IMR-90 (cell line): ENCODE measurements at regions not wholly inside any gene's neighbourhood (a gene's known extent, or its start where the extent isn't known, plus 50 kb on each side); places are given as distances from the start of the nearest gene placed in this dataset.

Experiments used
- ATAC-seq: fragments of 200-7000 bp; cut with Tn5 transposase; 2 replicates; pipeline ENCODE4 v1.9.1; 2020; ENCODE audit warnings: low read depth, mild to moderate bottlenecking, moderate library complexity
- BruUV-seq: library from RNA; stranded (reverse); fragments of 400-500 nt; replicated peaks from 2 replicates; lab custom pipeline; 2021; lab: Mats Ljungman, UMichigan
- CTCF ChIA-PET: fragments of 300-600 bp; formaldehyde crosslinking; extraction: SDS; loops from one replicate; lab custom pipeline; 2021; ENCODE audit warnings: antibody characterized with exemption; lab: Yijun Ruan, JAX
- POLR2A ChIA-PET: fragments of 300-600 bp; sonication (Branson Sonifier 250); formaldehyde crosslinking; loops from one replicate; lab custom pipeline; 2022; ENCODE audit warnings: antibody characterized with exemption; ENCODE audit not compliant: unreplicated experiment; lab: Charles Lee
- DNase-seq: peaks from one replicate; pipeline ENCODE4 v3.0.0; 2013
- H2AFZ ChIP-seq: replicated peaks from 2 replicates; pipeline ENCODE3; 2013; ENCODE audit warnings: low read length, mild to moderate bottlenecking; ENCODE audit not compliant: poor library complexity
- H2AK5ac ChIP-seq: 2 replicates; pipeline ENCODE4 v1.6.1; 2013; ENCODE audit warnings: low read depth, low read length, inconsistent platforms
- H2AK9ac ChIP-seq: replicated peaks from 2 replicates; pipeline ENCODE3; 2013; ENCODE audit warnings: mild to moderate bottlenecking, low read depth, low read length, moderate library complexity; ENCODE audit not compliant: poor library complexity
- H2BK120ac ChIP-seq: 2 replicates; pipeline ENCODE4 v1.6.1; 2013; ENCODE audit warnings: low read depth, low read length, inconsistent platforms
- H2BK15ac ChIP-seq: 3 replicates; pipeline ENCODE4 v1.6.1; 2013; ENCODE audit warnings: low read depth, low read length, inconsistent platforms
- H2BK20ac ChIP-seq: 2 replicates; pipeline ENCODE4 v1.6.1; 2013; ENCODE audit warnings: low read depth, mild to moderate bottlenecking, inconsistent platforms, low read length, moderate library complexity
- H2BK5ac ChIP-seq: 2 replicates; pipeline ENCODE4 v1.6.1; 2013; ENCODE audit warnings: mild to moderate bottlenecking, low read depth, low read length, inconsistent platforms; ENCODE audit not compliant: poor library complexity, severe bottlenecking
- H3K14ac ChIP-seq: replicated peaks from 2 replicates; pipeline ENCODE4 v1.6.1; 2013; ENCODE audit warnings: low read depth, low read length, inconsistent platforms
- H3K18ac ChIP-seq: 2 replicates; pipeline ENCODE4 v1.6.1; 2013; ENCODE audit warnings: low read depth, low read length, control low read depth
- H3K23ac ChIP-seq: 2 replicates; pipeline ENCODE4 v1.6.1; 2013; ENCODE audit warnings: low read depth, low read length, inconsistent platforms
- H3K27ac ChIP-seq: 2 replicates; pipeline ENCODE4 v1.5.1; 2013; ENCODE audit warnings: mild to moderate bottlenecking, control low read depth, low read length; ENCODE audit not compliant: insufficient read depth
- H3K27me3 ChIP-seq: 2 replicates; pipeline ENCODE4 v1.6.1; 2013; ENCODE audit warnings: low read length; ENCODE audit not compliant: control insufficient read depth, insufficient read depth
- H3K36me3 ChIP-seq: 2 replicates; pipeline ENCODE4 v1.6.1; 2013; ENCODE audit warnings: low read length, mixed read lengths; ENCODE audit not compliant: control insufficient read depth, insufficient read depth
- H3K4ac ChIP-seq: 2 replicates; pipeline ENCODE4 v1.6.1; 2013; ENCODE audit warnings: low read depth, low read length, inconsistent platforms
- H3K4me1 ChIP-seq: 2 replicates; pipeline ENCODE4 v1.6.1; 2013; ENCODE audit warnings: low read length, mixed read lengths; ENCODE audit not compliant: control insufficient read depth, insufficient read depth
- H3K4me2 ChIP-seq: 2 replicates; pipeline ENCODE4 v1.6.1; 2013; ENCODE audit warnings: low read depth, mild to moderate bottlenecking, control low read depth, low read length, moderate library complexity
- H3K4me3 ChIP-seq: 2 replicates; pipeline ENCODE4 v1.5.1; 2013; ENCODE audit warnings: low read depth, mild to moderate bottlenecking, control low read depth, low read length, moderate library complexity; ENCODE audit not compliant: insufficient read depth
- H3K56ac ChIP-seq: 2 replicates; pipeline ENCODE4 v1.6.1; 2013; ENCODE audit warnings: low read length, inconsistent platforms; ENCODE audit not compliant: insufficient read depth; ENCODE audit errors: extremely low read depth
- H3K79me1 ChIP-seq, 2 experiments: 2 replicates each; pipeline ENCODE4 v1.6.1; 2013; ENCODE audit warnings: low read length in 2 of 2, inconsistent platforms in 1 of 2, low read depth in 1 of 2
- H3K9ac ChIP-seq: 2 replicates; pipeline ENCODE4 v1.6.1; 2013; ENCODE audit warnings: low read depth, low read length, control low read depth
- H3K9me1 ChIP-seq: 2 replicates; pipeline ENCODE4 v1.6.1; 2013; ENCODE audit warnings: low read length, inconsistent platforms; ENCODE audit not compliant: insufficient read depth
- H3K9me3 ChIP-seq: 2 replicates; pipeline ENCODE4 v1.6.1; 2013; ENCODE audit warnings: low read length; ENCODE audit not compliant: control insufficient read depth, insufficient read depth
- H4K20me1 ChIP-seq: 2 replicates; pipeline ENCODE4 v1.6.1; 2013; ENCODE audit warnings: low read length, inconsistent platforms; ENCODE audit not compliant: insufficient read depth
- H4K5ac ChIP-seq: 2 replicates; pipeline ENCODE4 v1.6.1; 2013; ENCODE audit warnings: mild to moderate bottlenecking, low read depth, low read length, control low read depth
- H4K8ac ChIP-seq, 2 experiments: 2 replicates each; pipeline ENCODE4 v1.6.1; 2013; ENCODE audit warnings: low read depth in 2 of 2, low read length in 2 of 2, control low read depth in 1 of 2, inconsistent platforms in 1 of 2
- H4K91ac ChIP-seq: 2 replicates; pipeline ENCODE4 v1.6.1; 2013; ENCODE audit warnings: low read depth, low read length, inconsistent platforms; ENCODE audit not compliant: insufficient read depth
- BHLHE40 ChIP-seq: fragments of 150-350 bp; IDR thresholded peaks from 2 replicates; pipeline ENCODE4 v1.6.1; 2016; ENCODE audit warnings: mild to moderate bottlenecking, low read depth, low read length
- CEBPB ChIP-seq: IDR thresholded peaks from 2 replicates; pipeline ENCODE4 v1.6.1; 2012; ENCODE audit warnings: low read depth, low read length, improper control_type of control experiment
- CHD1 ChIP-seq: IDR thresholded peaks from 2 replicates; pipeline ENCODE4 v1.6.1; 2012; ENCODE audit warnings: low read depth, low read length, improper control_type of control experiment
- FOS ChIP-seq: fragments of 150-350 bp; IDR thresholded peaks from 2 replicates; pipeline ENCODE4 v1.6.1; 2016; ENCODE audit warnings: low read depth, low read length
- MAFK ChIP-seq: IDR thresholded peaks from 2 replicates; pipeline ENCODE4 v1.6.1; 2012; ENCODE audit warnings: low read depth, low read length, improper control_type of control experiment
- MAZ ChIP-seq: IDR thresholded peaks from 2 replicates; pipeline ENCODE4 v1.6.1; 2012; ENCODE audit warnings: low read depth, mild to moderate bottlenecking, low read length, improper control_type of control experiment, moderate library complexity, borderline replicate concordance
- MXI1 ChIP-seq: IDR thresholded peaks from 2 replicates; pipeline ENCODE4 v1.6.1; 2012; ENCODE audit warnings: low read depth, mild to moderate bottlenecking, low read length, moderate library complexity, borderline replicate concordance
- NFE2L2 ChIP-seq: fragments of 150-350 bp; IDR thresholded peaks from 2 replicates; pipeline ENCODE4 v1.6.1; 2016; ENCODE audit warnings: low read depth, mild to moderate bottlenecking, low read length
- POLR2A ChIP-seq: IDR thresholded peaks from 2 replicates; pipeline ENCODE4 v1.6.1; 2012; ENCODE audit warnings: mild to moderate bottlenecking, low read depth, low read length
- RAD21 ChIP-seq: IDR thresholded peaks from 2 replicates; pipeline ENCODE4 v1.6.1; 2012; ENCODE audit warnings: low read length, improper control_type of control experiment
- RFX5 ChIP-seq: IDR thresholded peaks from 2 replicates; pipeline ENCODE4 v1.8.0; 2012; ENCODE audit warnings: low read depth, mild to moderate bottlenecking, low read length, moderate library complexity
- USF2 ChIP-seq: fragments of 150-350 bp; IDR thresholded peaks from 2 replicates; pipeline ENCODE4 v1.6.1; 2017; ENCODE audit warnings: mild to moderate bottlenecking, antibody characterized with exemption, low read length, low read depth
- WGBS, 2 experiments: methylation state at CpG; one replicate each; pipeline versions ENCODE4 v1.1.5 to v1.1.7; 2013; ENCODE audit warnings: missing lambda C conversion rate in 2 of 2; ENCODE audit not compliant: insufficient read length in 1 of 2; ENCODE audit errors: extremely low coverage in 2 of 2; 5-methylcytosine and 5-hydroxymethylcytosine counted together
- dilution Hi-C: fragments of 300-500 bp; cut with HindIII; formaldehyde crosslinking; loops from one replicate; pipeline ENCODE4 v1.14.3; 2018; ENCODE audit warnings: low sequenced_read_pairs; ENCODE audit not compliant: unreplicated experiment
- in situ Hi-C: fragments of 300-500 bp; cut with MboI; formaldehyde crosslinking; loops from 3 replicates; pipeline ENCODE4 v1.14.3; 2019; ENCODE audit warnings: low sequenced_read_pairs, inconsistent platforms, mixed read lengths
- intact Hi-C: fragments of 100-400 bp; cut with micrococcal nuclease; formaldehyde crosslinking; loops from 2 replicates; pipeline ENCODE4 v1.10.0; 2022
- TF ChIP-seq, protein P1 (sequence below): conservative IDR thresholded peaks from 2 replicates; pipeline ENCODE4 v1.5.1; 2012; ENCODE audit warnings: mild to moderate bottlenecking, low read depth, low read length, improper control_type of control experiment
- TF ChIP-seq, protein P2 (sequence below): fragments of 150-350 bp; IDR thresholded peaks from 2 replicates; pipeline ENCODE4 v1.6.1; 2016; ENCODE audit warnings: low read depth, mild to moderate bottlenecking, low read length, moderate library complexity, borderline replicate concordance

- BruUV-seq, result no TSS peak
- Histone ChIP-seq H2BK15ac (no peak overlapping the region), H3K9me1 (no peaks in the 10 kb centered on the region), H4K8ac (no peak overlapping the region), H2BK20ac (no peak overlapping the region), H3K4ac (no peak overlapping the region), H3K36me3 (no peaks in the 10 kb centered on the region), H3K9ac (no peak overlapping the region), H3K9me3 (no peaks in the 10 kb centered on the region), H3K56ac (no peak overlapping the region), H4K20me1 (no peaks in the 10 kb centered on the region), H3K4me3 (no peak overlapping the region), H2AK5ac (no peak overlapping the region), H4K91ac (no peak overlapping the region), H2AK9ac (no peak overlapping the region), H4K5ac (no peak overlapping the region), H3K18ac (no peak overlapping the region), H3K14ac (no peak overlapping the region), H3K27ac (no peak overlapping the region), H2BK120ac (no peak overlapping the region), H3K27me3 (no peaks in the 10 kb centered on the region), H3K4me2 (no peak overlapping the region), H3K23ac (no peak overlapping the region), H3K79me1 (no peaks in the 10 kb centered on the region), H3K4me1 (no peaks in the 10 kb centered on the region), H2AFZ (no peak overlapping the region), H2BK5ac (no peak overlapping the region)
- POLR2A ChIA-PET, result no interaction called here
- in situ Hi-C loops, result no loop called here
- CTCF ChIA-PET, result no interaction called here
- dilution Hi-C loops, result no loop called here
- no peak for DNase-seq
- intact Hi-C loops, result loop anchor here (10.0 kb wide), 1 partner anchor 387 kb away; no protein-coding TSS in a partner anchor
- TF ChIP-seq POLR2A (no peak), CHD1 (no peak), BHLHE40 (no peak), USF2 (no peak), RAD21 (no peak), MAFK (no peak), MAZ (no peak), FOS (no peak), NFE2L2 (no peak), RFX5 (no peak), CEBPB (no peak), MXI1 (no peak)
- TF ChIP-seq, protein P1, sequence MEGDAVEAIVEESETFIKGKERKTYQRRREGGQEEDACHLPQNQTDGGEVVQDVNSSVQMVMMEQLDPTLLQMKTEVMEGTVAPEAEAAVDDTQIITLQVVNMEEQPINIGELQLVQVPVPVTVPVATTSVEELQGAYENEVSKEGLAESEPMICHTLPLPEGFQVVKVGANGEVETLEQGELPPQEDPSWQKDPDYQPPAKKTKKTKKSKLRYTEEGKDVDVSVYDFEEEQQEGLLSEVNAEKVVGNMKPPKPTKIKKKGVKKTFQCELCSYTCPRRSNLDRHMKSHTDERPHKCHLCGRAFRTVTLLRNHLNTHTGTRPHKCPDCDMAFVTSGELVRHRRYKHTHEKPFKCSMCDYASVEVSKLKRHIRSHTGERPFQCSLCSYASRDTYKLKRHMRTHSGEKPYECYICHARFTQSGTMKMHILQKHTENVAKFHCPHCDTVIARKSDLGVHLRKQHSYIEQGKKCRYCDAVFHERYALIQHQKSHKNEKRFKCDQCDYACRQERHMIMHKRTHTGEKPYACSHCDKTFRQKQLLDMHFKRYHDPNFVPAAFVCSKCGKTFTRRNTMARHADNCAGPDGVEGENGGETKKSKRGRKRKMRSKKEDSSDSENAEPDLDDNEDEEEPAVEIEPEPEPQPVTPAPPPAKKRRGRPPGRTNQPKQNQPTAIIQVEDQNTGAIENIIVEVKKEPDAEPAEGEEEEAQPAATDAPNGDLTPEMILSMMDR, result no peak
- TF ChIP-seq, protein P2, sequence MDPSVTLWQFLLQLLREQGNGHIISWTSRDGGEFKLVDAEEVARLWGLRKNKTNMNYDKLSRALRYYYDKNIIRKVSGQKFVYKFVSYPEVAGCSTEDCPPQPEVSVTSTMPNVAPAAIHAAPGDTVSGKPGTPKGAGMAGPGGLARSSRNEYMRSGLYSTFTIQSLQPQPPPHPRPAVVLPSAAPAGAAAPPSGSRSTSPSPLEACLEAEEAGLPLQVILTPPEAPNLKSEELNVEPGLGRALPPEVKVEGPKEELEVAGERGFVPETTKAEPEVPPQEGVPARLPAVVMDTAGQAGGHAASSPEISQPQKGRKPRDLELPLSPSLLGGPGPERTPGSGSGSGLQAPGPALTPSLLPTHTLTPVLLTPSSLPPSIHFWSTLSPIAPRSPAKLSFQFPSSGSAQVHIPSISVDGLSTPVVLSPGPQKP, result no peak
- WGBS, 2 experiments, result no CpG with 5 or more reads among the region's 3 CpGs
- no peak for ATAC-seq
Observed at GRCh38 chr13:52961256-52961910, 67.2 kb upstream of the OLFM4 start.
